ENCODE measurements at regions not wholly inside any gene's neighbourhood (a gene's known extent, or its start where the extent isn't known, plus 50 kb on each side); places are given as distances from the start of the nearest gene placed in this dataset. TPM values are rescaled to one million over a fixed set of nuclear protein-coding genes. Genes with fewer than 3 reads are reported as not detected.

- DNase-seq = no peak
Observed at GRCh38 chr1:57483954-57484353, 60.1 kb upstream of the DAB1 start.

- no peak for DNase-seq
Observed at GRCh38 chr1:57479471-57479870, 55.6 kb upstream of the DAB1 start.

GRCh38 chr1:57475366-57475765, 51.5 kb upstream of the DAB1 start:
- no peak for DNase-seq

GRCh38 chr1:57474137-57474750, 50.4 kb upstream of the DAB1 start:
- DNase-seq = no peak

Small RNA genes lying in the stretch of these regions (small RNA-seq; reads per million reads assigned to genes)
- gene AL445193.1 = not detected
